ENCODE measurements at regions not wholly inside any gene's neighbourhood (a gene's known extent, or its start where the extent isn't known, plus 50 kb on each side); places are given as distances from the start of the nearest gene placed in this dataset.

DNA sequence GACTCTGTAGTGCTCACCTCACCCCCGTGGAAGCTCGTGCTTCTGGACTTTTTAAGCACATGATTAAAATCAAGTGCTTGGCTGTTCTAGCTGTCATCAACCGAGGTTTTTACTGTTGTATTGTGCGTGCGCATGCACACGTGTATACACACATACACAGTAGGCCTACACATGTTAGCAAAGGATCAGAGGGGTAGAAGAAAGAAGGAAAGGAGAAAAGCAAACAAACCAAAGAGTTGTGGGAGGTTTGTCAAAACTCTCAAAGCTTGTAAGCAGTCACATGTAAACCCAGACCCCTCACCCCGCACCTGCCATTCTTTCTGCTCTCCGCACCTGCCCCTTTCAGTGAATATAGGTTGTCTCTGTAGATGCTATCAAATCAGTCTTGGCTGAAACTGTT, 311.8 kb downstream of the HS3ST1 start:
- Histone ChIP-seq H3K36me3 (ENCODE audit: control insufficient read depth, insufficient read depth, low read length) (no peaks in the 10 kb centered on the region), H3K9me3 (replicated peaks; ENCODE audit: control insufficient read depth, insufficient read depth, low read depth, low read length) (no peaks in the 10 kb centered on the region), H2AFZ (ENCODE audit: low read depth, low read length) (no peak overlapping the region), H3K4me1 (replicated peaks in 1 of 2; ENCODE audit: control insufficient read depth in 2 of 2, insufficient read depth in 2 of 2, low read length in 2 of 2) (no peaks in the 10 kb centered on the region), H3K4me2 (ENCODE audit: insufficient read depth, low read length) (no peak overlapping the region), H3K4me3 (no peak overlapping the region), H4K20me1 (replicated peaks; ENCODE audit: control insufficient read depth, insufficient read depth, low read length) (no peaks in the 10 kb centered on the region), H3K27ac (ENCODE audit: extremely low read depth, low read depth, low read length) (no peak overlapping the region), H3K9ac (ENCODE audit: insufficient read depth in 1 of 2, low read depth in 2 of 2, low read length in 2 of 2) (no peak overlapping the region), H3K79me2 (ENCODE audit: control insufficient read depth, insufficient read depth, low read length) (no peaks in the 10 kb centered on the region), H3K27me3 (ENCODE audit: control insufficient read depth in 2 of 2, insufficient read depth in 2 of 2, low read length in 2 of 2) (no peaks in the 10 kb centered on the region), H3K9me1 (ENCODE audit: control insufficient read depth, insufficient read depth, low read length) (no peaks in the 10 kb centered on the region)
- no peak for FAIRE-seq
- CTCF ChIA-PET (ENCODE audit: low intra/inter-chr PET ratio), result no interaction called here
- POLR2A ChIA-PET, result no interaction called here
- TF ChIP-seq EGR1 (conservative IDR thresholded peaks at IDR 0.05), result no peak
- TF ChIP-seq ZNF668 (CRISPR knock-in tag; IDR thresholded peaks at IDR 0.05), result no peak
- TF ChIP-seq BHLHE40 (IDR thresholded peaks at IDR 0.05; ENCODE audit: low read length), result no peak
- TF ChIP-seq PML (IDR thresholded peaks at IDR 0.05; ENCODE audit: low read length), result no peak
- no peak for TF ChIP-seq ZNF77 (CRISPR knock-in tag; IDR thresholded peaks at IDR 0.05)
- TF ChIP-seq, protein P1, sequence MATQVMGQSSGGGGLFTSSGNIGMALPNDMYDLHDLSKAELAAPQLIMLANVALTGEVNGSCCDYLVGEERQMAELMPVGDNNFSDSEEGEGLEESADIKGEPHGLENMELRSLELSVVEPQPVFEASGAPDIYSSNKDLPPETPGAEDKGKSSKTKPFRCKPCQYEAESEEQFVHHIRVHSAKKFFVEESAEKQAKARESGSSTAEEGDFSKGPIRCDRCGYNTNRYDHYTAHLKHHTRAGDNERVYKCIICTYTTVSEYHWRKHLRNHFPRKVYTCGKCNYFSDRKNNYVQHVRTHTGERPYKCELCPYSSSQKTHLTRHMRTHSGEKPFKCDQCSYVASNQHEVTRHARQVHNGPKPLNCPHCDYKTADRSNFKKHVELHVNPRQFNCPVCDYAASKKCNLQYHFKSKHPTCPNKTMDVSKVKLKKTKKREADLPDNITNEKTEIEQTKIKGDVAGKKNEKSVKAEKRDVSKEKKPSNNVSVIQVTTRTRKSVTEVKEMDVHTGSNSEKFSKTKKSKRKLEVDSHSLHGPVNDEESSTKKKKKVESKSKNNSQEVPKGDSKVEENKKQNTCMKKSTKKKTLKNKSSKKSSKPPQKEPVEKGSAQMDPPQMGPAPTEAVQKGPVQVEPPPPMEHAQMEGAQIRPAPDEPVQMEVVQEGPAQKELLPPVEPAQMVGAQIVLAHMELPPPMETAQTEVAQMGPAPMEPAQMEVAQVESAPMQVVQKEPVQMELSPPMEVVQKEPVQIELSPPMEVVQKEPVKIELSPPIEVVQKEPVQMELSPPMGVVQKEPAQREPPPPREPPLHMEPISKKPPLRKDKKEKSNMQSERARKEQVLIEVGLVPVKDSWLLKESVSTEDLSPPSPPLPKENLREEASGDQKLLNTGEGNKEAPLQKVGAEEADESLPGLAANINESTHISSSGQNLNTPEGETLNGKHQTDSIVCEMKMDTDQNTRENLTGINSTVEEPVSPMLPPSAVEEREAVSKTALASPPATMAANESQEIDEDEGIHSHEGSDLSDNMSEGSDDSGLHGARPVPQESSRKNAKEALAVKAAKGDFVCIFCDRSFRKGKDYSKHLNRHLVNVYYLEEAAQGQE (IDR thresholded peaks at IDR 0.05; ENCODE audit: borderline replicate concordance), result no peak
- TF ChIP-seq, protein P1 (CRISPR knock-in tag; IDR thresholded peaks at IDR 0.05; ENCODE audit: low read depth), result no peak
- no peak for TF ChIP-seq NCOA1 (IDR thresholded peaks at IDR 0.05; ENCODE audit: low read depth)
- no peak for TF ChIP-seq KDM4B (IDR thresholded peaks at IDR 0.05; ENCODE audit: borderline replicate concordance in 2 of 2, low read depth in 1 of 2)
- TF ChIP-seq, protein P2, sequence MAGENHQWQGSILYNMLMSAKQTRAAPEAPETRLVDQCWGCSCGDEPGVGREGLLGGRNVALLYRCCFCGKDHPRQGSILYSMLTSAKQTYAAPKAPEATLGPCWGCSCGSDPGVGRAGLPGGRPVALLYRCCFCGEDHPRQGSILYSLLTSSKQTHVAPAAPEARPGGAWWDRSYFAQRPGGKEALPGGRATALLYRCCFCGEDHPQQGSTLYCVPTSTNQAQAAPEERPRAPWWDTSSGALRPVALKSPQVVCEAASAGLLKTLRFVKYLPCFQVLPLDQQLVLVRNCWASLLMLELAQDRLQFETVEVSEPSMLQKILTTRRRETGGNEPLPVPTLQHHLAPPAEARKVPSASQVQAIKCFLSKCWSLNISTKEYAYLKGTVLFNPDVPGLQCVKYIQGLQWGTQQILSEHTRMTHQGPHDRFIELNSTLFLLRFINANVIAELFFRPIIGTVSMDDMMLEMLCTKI (IDR thresholded peaks at IDR 0.05; ENCODE audit: partially characterized antibody), result no peak
- no peak for TF ChIP-seq HMGN3 (IDR thresholded peaks at IDR 0.05; ENCODE audit: borderline replicate concordance, extremely low read depth, insufficient read length, low read depth, low read length)
- TF ChIP-seq, protein P3, sequence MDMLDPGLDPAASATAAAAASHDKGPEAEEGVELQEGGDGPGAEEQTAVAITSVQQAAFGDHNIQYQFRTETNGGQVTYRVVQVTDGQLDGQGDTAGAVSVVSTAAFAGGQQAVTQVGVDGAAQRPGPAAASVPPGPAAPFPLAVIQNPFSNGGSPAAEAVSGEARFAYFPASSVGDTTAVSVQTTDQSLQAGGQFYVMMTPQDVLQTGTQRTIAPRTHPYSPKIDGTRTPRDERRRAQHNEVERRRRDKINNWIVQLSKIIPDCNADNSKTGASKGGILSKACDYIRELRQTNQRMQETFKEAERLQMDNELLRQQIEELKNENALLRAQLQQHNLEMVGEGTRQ (CRISPR knock-in tag; IDR thresholded peaks at IDR 0.05), result no peak
- no peak for TF ChIP-seq ZNF780A (CRISPR knock-in tag; IDR thresholded peaks at IDR 0.05)
- no peak for TF ChIP-seq NCOR1 (IDR thresholded peaks at IDR 0.05)
- no peak for TF ChIP-seq ARNT (IDR thresholded peaks at IDR 0.05)
- no peak for TF ChIP-seq ARID2 (IDR thresholded peaks at IDR 0.05)
- TF ChIP-seq DACH1 (IDR thresholded peaks at IDR 0.05; ENCODE audit: partially characterized antibody), result no peak
- intact Hi-C loops (cut with micrococcal nuclease), result no loop called here
- no peak for ATAC-seq
- no TSS peak for BruUV-seq (replicated peaks)
- WGBS (ENCODE audit: insufficient coverage, low coverage, missing lambda C conversion rate), result 2% methylated on average over 8 of the region's 8 CpGs
- DNase-seq (ENCODE audit: extremely low read depth in 1 of 4, low spot score in 3 of 4), result no peak
- in situ Hi-C loops (cut with MboI), result no loop called here
